Left ventricle myocardium superior (tissue), 1 donor: ENCODE measurements at regions not wholly inside any gene's neighbourhood (a gene's known extent, or its start where the extent isn't known, plus 50 kb on each side); places are given as distances from the start of the nearest gene placed in this dataset. TPM values are rescaled to one million over a fixed set of nuclear protein-coding genes. Genes with fewer than 3 reads are reported as not detected.

ENCODE experiments used
- ATAC-seq: fragments of 200-7000 bp; cut with Tn5 transposase; one replicate; pipeline ENCODE4 v1.9.1; 2020; ENCODE audit warnings: mild to moderate bottlenecking, moderate library complexity
- DNase-seq: peaks from one replicate; pipeline ENCODE4 v3.0.0-alpha.2; 2020
- intact Hi-C: fragments of 100-400 bp; cut with micrococcal nuclease; formaldehyde crosslinking; loops from one replicate; pipeline ENCODE4 v1.11.0; 2022
- microRNA-seq: library from miRNA; unstranded; fragments of <30 nt; microRNA quantifications from one replicate; pipeline ENCODE4 v1.2.0, GENCODE V29; 2020; ENCODE audit warnings: borderline number of aligned reads
- donor health status: DM: no; HTN: yes; CAD: no; lungs with severe emphysema.

DNA sequence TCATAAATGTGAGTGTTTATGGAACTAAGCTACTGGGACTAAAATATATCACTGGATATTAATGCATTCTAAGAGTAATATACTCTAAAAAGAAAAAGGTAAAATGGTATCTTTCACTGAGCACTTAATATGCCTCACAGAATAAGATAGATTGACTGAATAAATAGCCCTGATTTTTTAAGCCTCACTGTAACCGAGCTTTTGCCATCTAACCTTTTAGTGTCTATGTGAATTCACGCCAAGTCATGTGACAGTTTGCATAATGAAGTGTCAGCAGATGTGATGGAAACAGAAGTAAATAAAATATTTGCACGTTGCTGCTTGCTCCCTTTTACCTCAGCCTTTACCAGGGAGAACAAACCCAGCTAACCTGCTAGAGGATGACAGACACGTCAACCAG, 119.7 kb upstream of the NWD2 start:
- intact Hi-C loops: no loop called here
- ATAC-seq (no peak), DNase-seq (no peak)

DNA sequence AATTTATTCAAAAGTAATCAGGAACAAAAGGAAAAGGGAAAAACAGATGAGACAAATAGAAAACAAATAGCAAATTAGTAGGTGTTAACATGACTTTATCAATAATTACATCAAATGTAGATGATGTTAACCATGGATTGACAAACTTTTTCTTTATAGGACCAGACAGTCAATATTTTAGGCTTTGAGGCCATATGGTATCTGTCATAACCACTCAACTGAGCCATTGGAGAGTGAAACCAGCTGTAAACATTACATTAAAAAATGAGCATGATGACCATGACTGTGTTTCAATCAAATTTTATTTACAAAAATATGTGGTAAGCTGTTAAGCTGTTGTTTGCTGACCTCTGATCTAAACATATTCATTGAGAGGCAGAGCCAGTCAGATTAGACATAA, 118.5 kb upstream of the NWD2 start:
- intact Hi-C loops: no loop called here
- ATAC-seq: no peak
- no peak for DNase-seq

DNA sequence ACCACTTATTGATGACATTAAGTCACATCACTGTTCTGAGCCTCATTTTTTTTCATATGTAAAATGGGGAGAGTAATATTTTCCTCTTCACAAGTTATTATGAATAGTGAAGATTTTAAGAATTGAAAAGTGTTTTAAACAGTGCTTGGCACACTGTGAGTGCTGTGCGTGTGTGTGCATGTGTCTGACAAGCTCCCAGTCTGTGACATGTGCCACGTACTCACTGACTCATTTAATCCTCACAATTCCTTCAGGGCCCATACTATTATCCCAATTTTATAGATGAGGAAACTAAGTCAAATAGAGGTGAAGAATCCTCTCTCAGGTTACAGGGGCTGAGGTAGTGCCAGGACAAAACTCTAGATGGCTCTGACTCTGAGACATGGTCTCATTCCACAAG, 114.1 kb upstream of the NWD2 start:
- intact Hi-C loops: no loop called here
- DNase-seq (no peak), ATAC-seq (no peak)

DNA sequence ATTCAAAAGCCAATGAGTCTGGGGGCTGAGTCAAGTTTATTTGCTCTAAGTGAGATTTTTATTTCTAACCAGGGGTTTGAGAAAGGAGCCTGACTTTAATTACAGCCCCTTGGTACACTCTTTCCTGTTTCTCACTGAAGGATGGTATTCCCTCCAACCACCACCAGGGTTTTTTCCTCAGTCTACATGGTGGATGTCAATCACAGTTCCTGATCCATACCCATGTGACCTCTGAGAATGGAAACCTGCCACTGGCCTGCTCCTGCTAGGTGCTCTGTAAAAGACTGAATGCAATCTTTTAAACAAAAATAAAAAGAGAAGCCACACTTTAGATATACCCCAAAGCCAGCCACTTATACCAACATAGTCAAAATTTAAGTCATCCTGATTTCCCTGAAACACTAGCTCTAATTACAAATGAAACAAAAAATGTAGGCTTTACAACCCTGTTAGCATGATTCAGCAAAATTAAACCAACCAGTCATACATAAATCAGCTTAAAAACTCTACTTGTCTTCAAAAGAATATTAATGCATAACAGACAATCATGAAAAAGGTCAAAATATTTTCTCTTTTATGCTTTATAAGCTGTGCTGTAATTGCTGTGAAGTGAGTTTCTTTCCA, 112.1 kb upstream of the NWD2 start:
- intact Hi-C loops: no loop called here
- DNase-seq (no peak), ATAC-seq (no peak)

DNA sequence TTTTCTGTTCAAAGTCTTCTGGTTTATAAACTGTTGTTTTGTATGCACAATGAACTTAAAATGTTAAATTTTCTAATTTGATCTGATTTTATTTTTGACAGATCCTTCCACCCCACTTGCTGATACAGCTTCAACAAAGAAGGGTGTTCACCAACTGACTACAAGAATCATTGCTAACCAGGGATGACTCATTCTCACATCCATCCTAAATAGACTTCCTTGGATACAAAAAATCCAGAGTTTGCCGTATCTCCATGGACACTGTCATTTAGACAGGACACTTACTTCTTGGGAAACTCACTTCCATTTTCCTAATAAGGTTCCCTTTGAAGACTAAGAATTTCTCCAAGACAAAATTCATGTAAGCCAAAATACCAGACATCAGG, 111.6 kb upstream of the NWD2 start:
- no peak for DNase-seq
- intact Hi-C loops: no loop called here
- no peak for ATAC-seq

DNA sequence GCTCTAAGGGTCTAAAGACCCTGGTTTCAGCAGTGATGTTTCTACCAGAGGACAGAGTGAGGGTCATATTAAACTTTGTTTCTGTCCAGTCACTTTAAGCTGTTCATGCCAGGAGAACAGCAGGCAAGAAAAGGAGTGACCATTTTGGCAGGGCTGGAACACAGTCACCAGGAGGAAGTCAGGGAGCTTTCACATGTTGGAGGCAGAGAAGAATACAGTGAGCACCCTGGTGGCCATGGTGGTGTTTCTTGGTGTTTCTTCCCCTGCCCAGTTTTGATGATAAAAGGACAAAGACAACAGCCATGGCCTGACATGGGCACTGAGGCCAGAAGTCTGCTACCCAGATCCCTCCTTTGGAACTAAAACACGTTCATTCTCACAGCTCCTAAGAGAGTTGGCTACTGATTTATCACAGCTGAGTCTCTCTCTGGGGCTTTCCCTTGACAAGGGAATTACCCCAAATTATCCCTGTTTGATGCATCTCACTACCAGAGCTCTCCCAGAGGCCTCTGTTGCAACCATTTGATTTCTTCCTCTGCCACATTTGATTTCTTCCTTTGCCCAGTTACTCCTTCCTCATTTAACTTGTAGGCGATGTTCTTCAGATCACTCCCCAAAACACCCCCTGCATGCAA, 106.4 kb upstream of the NWD2 start:
- intact Hi-C loops: no loop called here
- DNase-seq (no peak), ATAC-seq (no peak)

DNA sequence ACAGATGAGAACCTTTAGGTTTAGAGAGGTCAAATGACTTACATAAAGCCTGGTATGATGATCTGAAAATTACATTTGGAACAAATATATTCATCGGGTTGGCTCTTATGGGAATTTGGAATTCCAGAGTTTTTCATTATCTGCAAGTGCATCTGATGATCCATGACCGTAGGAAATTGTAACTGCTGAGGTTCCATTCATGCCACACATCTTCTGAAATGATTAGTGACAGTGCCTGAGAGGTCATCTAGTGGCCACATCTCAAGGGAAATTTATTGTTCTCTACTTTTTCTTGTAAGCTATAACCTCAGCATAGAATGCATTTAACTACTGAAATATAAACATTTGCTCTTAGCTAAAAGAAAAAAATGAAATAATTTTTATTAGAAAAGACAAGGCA, 105.8 kb upstream of the NWD2 start:
- intact Hi-C loops: no loop called here
- no peak for DNase-seq
- ATAC-seq: no peak

DNA sequence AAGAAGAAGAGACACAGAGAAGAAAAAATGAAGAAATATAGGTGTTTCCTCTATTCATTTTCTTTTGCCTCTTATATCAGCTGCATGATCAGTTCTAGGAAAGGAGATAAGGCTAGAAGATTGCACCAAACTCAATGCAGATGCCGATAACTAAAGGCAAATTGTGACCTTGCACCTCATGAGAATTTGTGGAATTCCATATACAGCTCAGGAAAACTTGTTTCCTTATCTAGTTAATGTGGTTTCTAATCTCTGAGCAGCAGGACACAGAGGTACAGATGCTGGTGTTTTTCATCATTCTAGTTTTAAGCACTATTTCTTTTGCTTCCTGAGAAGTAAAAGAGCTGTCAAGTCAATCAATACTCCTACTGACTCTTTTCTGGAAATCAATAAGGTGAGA, 104.6 kb upstream of the NWD2 start:
- intact Hi-C loops: no loop called here
- ATAC-seq (no peak), DNase-seq (no peak)

DNA sequence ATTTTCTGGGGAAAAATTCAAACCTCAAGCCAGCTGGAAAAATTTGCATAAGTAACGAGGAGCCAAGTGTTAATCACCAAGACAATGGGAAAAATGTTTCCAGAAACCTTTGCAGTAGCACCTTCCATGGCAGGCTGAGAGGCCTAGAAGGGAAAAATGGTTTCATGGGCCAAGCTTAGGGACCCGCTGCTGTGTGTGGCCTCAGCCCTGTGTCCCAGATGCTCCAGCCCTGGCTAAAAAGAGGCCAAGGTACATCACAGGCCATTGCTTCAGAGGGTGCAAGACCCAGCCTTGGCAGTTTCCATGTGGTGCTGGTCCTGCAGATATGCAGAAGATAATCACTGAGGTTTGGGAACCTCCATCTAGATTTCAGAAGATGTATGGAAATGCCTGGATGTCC, 98.3 kb upstream of the NWD2 start:
- ATAC-seq: no peak
- DNase-seq: no peak
- intact Hi-C loops: no loop called here

DNA sequence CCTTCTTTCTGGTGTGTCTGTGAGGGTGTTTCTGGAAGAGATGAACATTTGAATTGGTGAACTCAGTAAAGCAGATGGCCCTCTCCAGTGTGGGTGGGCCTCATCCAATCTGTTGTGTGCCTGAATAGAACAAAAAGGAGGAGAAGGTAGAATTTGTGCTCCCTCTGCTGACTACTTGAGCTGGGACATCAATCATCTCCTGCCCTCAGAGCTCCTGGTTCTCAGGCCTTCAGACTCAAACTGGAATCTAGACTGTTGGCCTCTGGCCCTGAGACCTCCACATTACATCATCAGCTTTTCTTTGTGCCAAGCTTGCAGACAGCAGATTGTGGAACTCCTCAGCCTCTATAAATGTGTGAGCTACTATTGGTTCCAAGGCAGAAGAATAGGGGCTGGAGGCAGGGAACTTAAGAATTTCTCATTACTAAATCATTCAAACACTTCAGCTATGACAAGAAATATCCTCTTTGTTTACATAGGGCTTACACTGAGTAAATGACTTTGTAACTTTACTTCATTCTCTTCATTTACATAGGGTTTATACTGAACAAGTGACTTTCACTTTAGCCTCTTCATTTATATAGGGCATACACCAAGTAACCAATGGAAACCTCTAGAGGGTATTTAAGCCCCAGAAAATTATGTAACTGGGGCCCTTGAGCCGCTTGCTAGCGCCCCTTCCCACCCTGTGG, 86.9 kb upstream of the NWD2 start:
- intact Hi-C loops: no loop called here
- DNase-seq (no peak), ATAC-seq (no peak)

DNA sequence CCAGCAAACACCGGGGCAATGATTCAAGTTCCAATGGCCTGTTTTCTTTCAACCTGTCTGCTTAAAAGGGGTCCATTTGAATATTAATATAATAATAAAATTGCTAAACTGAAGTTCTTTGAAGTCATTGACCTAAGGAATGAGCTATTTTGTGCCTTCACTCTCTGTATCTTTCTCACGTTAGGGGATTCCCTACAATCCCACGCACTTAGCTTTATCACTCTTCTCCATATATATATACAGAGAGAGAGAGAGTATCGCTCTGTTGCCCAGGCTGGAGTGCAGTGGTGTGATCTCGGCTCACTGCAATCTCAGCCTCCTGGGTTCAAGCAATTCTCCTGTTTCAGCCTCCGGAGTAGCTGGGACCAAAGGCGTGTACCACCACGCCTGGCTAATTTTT, 83.9 kb upstream of the NWD2 start:
- DNase-seq: no peak
- intact Hi-C loops: no loop called here
- no peak for ATAC-seq

DNA sequence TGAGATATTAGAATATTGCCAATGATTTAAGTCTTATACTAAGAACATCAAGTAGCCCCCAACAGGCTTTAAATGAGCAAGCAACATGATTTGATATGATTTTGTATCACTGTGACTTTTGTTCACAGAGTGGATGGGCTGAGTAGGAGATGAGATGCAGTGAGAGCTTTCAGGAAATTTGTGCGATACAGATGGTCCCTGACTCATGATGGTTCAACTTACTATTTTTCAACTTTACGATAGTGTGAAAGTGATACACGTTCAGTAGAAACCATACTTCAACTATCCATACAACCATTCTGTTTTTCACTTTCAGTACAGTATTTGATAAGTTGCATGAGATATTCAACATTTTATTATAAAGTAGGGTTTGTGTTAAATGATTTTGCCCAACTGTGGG, 78.7 kb upstream of the NWD2 start:
- intact Hi-C loops: no loop called here
- no peak for ATAC-seq
- DNase-seq: no peak

DNA sequence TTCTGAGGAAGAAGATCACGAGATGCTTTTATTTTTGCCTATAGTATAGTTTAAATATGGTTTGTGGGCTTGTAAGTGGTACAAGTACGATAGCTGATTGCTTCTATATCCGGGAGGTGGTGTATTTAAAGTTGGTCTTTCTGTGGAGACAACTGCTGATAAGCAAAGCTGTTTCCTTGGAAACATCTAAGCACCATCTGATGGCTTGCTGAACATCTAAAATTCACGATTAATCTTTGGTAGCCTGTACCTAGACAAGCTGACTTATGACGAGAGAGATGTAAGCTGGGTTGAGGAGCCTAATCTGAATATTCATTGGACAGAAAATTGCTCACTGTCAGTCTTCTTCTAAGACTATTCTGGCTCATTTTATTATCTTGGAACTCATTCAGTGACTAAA, 74.6 kb upstream of the NWD2 start:
- no peak for ATAC-seq
- intact Hi-C loops: no loop called here
- no peak for DNase-seq

DNA sequence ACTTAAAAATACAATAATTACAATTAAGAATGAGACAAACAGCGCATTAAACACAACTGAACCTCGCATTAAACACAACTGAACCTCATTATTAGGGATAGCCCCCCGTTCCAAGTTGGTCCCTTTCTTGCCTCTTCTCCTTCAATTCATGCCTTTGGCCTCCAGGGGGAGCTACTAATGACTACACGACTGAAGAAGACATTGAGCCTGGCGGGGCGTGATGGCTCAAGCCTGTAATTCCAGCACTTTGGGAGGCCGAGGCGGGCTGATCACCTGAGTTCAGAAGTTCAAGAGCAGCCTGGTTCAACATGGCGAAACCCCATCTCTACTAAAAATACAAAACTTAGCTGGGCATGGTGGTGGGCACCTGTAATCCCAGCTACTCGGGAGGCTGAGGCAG, 56.4 kb upstream of the NWD2 start:
- intact Hi-C loops: no loop called here
- DNase-seq: no peak
- ATAC-seq: no peak

Small RNA genes lying in the stretch of these regions (microRNA-seq; reads per million reads assigned to microRNA genes)
- gene MIR1255B1: not detected
